ENCODE measurements at regions not wholly inside any gene's neighbourhood (a gene's known extent, or its start where the extent isn't known, plus 50 kb on each side); places are given as distances from the start of the nearest gene placed in this dataset.

GRCh38 chr13:33740134-33740538, 77.8 kb upstream of the RFC3 start:
- H3K23ac ChIP-seq (ENCODE audit: insufficient read length, low read depth, low read length), result no peak overlapping the region
- H3K27me3 ChIP-seq (ENCODE audit: insufficient read depth, low read length), result no peaks in the 10 kb centered on the region
- H3K9ac ChIP-seq (ENCODE audit: extremely low read depth, insufficient read length, low read length), result no peak overlapping the region
- H3K4me1 Mint-ChIP-seq, result peaks cover 8 to 10% of the 10 kb centered on the region in 2 experiments
- H2BK12ac ChIP-seq (ENCODE audit: insufficient read length, low read depth, low read length), result no peak overlapping the region
- no peak for TF ChIP-seq CTCF (conservative IDR thresholded peaks at IDR 0.05)
- H3K56ac ChIP-seq (ENCODE audit: insufficient read length, low read depth, low read length), result no peak overlapping the region
- WGBS (ENCODE audit: extremely low coverage, insufficient read length, low lambda C conversion rate), result no CpG with 5 or more reads among the region's 2 CpGs
- no peak overlapping the region for H3K18ac ChIP-seq (ENCODE audit: insufficient read length, low read depth, low read length)
- no peak overlapping the region for H3K27ac ChIP-seq (ENCODE audit: insufficient read length, low read depth, low read length)
- no peak overlapping the region for H3K27ac Mint-ChIP-seq
- no peak overlapping the region for H4K8ac ChIP-seq (replicated peaks; ENCODE audit: insufficient read length, low read depth, low read length)
- no peaks in the 10 kb centered on the region for H3K79me1 ChIP-seq (ENCODE audit: insufficient read depth, low read depth, low read length, poor library complexity, severe bottlenecking)
- H2AK5ac ChIP-seq (ENCODE audit: insufficient read length, low read length), result no peak overlapping the region
- H3K23me2 ChIP-seq (ENCODE audit: insufficient read length, low read depth, low read length, poor library complexity, severe bottlenecking), result no peaks in the 10 kb centered on the region
- H4K20me1 ChIP-seq (ENCODE audit: control insufficient read depth, insufficient read depth, insufficient read length), result no peaks in the 10 kb centered on the region
- no peaks in the 10 kb centered on the region for H3K4me1 ChIP-seq (ENCODE audit: insufficient read depth, low read length)
- H3K9me3 ChIP-seq (ENCODE audit: control insufficient read depth, low read depth, low read length), result no peaks in the 10 kb centered on the region
- peaks cover 0 to 7% (median 6%) of the 10 kb centered on the region in 3 experiments; a peak in 1 of 7 replicates for H3K36me3 Mint-ChIP-seq (ENCODE audit: insufficient read depth in 1 of 3, low read depth in 3 of 3)
- H2BK120ac ChIP-seq (ENCODE audit: low read depth, low read length, poor library complexity, severe bottlenecking), result no peak overlapping the region
- H2BK5ac ChIP-seq (ENCODE audit: insufficient read length, low read length), result no peak overlapping the region
- H3K79me2 ChIP-seq (ENCODE audit: insufficient read depth, low read length), result no peaks in the 10 kb centered on the region
- H3K14ac ChIP-seq (ENCODE audit: insufficient read depth, low read length), result no peak overlapping the region
- no peak overlapping the region for H3T11ph ChIP-seq (ENCODE audit: low read length)
- H2BK20ac ChIP-seq (ENCODE audit: low read depth, low read length, poor library complexity, severe bottlenecking), result no peak overlapping the region
- H3K4ac ChIP-seq (ENCODE audit: low read depth, low read length), result no peak overlapping the region
- no peaks in the 10 kb centered on the region; a peak in 2 of 5 replicates for H3K9me3 Mint-ChIP-seq
- no peak for DNase-seq
- H3K27me3 Mint-ChIP-seq (ENCODE audit: low read depth), result no peaks in the 10 kb centered on the region; the same call in none of the 2 replicates
- H4K91ac ChIP-seq (ENCODE audit: insufficient read length, low read depth, low read length), result no peak overlapping the region
- no peak overlapping the region for H4K5ac ChIP-seq (ENCODE audit: insufficient read length, low read depth, low read length)
- no peak overlapping the region for H2AFZ ChIP-seq (ENCODE audit: low read length)
- H3K4me3 Mint-ChIP-seq, result no peak overlapping the region
- no peak overlapping the region for H2BK15ac ChIP-seq (ENCODE audit: low read depth, low read length)
- no peak overlapping the region for H3K4me2 ChIP-seq (ENCODE audit: insufficient read depth, insufficient read length, low read length)
